RWPE1 (cell line): ENCODE measurements at regions not wholly inside any gene's neighbourhood (a gene's known extent, or its start where the extent isn't known, plus 50 kb on each side); places are given as distances from the start of the nearest gene placed in this dataset.

Experiments used
- CTCF ChIA-PET: fragments of 350-600 bp; sonication (Branson Sonifier 250); formaldehyde crosslinking; extraction: SDS; loops from one replicate; lab custom pipeline; 2021; lab: Yijun Ruan, JAX
- POLR2A ChIA-PET: fragments of 400-600 bp; formaldehyde crosslinking; extraction: SDS; loops from one replicate; lab custom pipeline; 2020; ENCODE audit warnings: antibody characterized with exemption; ENCODE audit not compliant: low non-redundant PET; lab: Yijun Ruan, JAX
- DNase-seq: peaks from one replicate; pipeline ENCODE4 v3.0.0; 2012; ENCODE audit warnings: low spot score
- H3K27ac ChIP-seq: fragments of 450-650 bp; 2 replicates; pipeline ENCODE4 v1.5.1; 2017
- TF ChIP-seq, protein P1 (sequence below): fragments of 450-650 bp; conservative IDR thresholded peaks from 2 replicates; pipeline ENCODE4 v1.5.1; 2017; ENCODE audit warnings: low read depth, mild to moderate bottlenecking

- CTCF ChIA-PET = no interaction called here
Measured at GRCh38 chrX:121231566-121232358, 184.4 kb downstream of the GLUD2 start.

GRCh38 chrX:121236040-121236439 lies 188.6 kb downstream of the GLUD2 start:
- POLR2A ChIA-PET = no interaction called here
- no peak overlapping the region for H3K27ac ChIP-seq
- CTCF ChIA-PET = interaction anchor here (0.6 kb wide), 1 partner anchor 12 kb away, joined by 3 read pairs; no protein-coding TSS in a partner anchor
- TF ChIP-seq, protein P1, sequence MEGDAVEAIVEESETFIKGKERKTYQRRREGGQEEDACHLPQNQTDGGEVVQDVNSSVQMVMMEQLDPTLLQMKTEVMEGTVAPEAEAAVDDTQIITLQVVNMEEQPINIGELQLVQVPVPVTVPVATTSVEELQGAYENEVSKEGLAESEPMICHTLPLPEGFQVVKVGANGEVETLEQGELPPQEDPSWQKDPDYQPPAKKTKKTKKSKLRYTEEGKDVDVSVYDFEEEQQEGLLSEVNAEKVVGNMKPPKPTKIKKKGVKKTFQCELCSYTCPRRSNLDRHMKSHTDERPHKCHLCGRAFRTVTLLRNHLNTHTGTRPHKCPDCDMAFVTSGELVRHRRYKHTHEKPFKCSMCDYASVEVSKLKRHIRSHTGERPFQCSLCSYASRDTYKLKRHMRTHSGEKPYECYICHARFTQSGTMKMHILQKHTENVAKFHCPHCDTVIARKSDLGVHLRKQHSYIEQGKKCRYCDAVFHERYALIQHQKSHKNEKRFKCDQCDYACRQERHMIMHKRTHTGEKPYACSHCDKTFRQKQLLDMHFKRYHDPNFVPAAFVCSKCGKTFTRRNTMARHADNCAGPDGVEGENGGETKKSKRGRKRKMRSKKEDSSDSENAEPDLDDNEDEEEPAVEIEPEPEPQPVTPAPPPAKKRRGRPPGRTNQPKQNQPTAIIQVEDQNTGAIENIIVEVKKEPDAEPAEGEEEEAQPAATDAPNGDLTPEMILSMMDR = no peak
- no peak for DNase-seq

More at GRCh38 chrX:121231566-121232358, 184.4 kb downstream of the GLUD2 start:
- no peak for DNase-seq
- TF ChIP-seq, protein P1 = no peak
- no peak overlapping the region for H3K27ac ChIP-seq
- POLR2A ChIA-PET = no interaction called here

DNA sequence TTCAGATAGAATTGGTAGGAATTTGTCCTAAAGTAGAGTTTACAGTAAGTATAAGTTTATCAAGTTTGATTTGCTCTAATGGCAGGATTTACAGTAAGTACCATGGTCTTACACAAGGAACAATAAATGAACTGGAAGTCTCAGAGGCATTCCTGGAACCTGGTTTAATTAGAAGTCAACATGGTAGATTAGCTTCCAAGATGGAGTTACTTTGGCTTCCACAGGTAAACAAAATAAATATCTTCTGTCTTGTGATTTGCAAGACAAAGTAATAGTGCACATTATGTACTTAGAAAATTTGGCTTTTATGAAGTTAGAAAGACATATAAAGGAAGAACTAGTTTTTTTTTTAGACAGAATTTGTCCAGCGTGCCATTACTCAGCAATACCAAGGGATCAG lies 190.7 kb downstream of the GLUD2 start:
- TF ChIP-seq, protein P1 = no peak
- ChIA-PET CTCF (no interaction called here), POLR2A (no interaction called here)
- no peak overlapping the region for H3K27ac ChIP-seq
- no peak for DNase-seq

- CTCF ChIA-PET = no interaction called here
- no peak overlapping the region for H3K27ac ChIP-seq
- POLR2A ChIA-PET = no interaction called here
- TF ChIP-seq, protein P1 = no peak
- no peak for DNase-seq
Measured at GRCh38 chrX:121244511-121244910, 197.1 kb downstream of the GLUD2 start.

GRCh38 chrX:121245763-121246162 lies 198.4 kb downstream of the GLUD2 start:
- H3K27ac ChIP-seq = no peak overlapping the region
- no peak for DNase-seq
- ChIA-PET CTCF (no interaction called here), POLR2A (no interaction called here)
- TF ChIP-seq, protein P1 = no peak

GRCh38 chrX:121254336-121254735 lies 206.9 kb downstream of the GLUD2 start:
- CTCF ChIA-PET = no interaction called here
- TF ChIP-seq, protein P1 = no peak
- POLR2A ChIA-PET = no interaction called here

More at GRCh38 chrX:121254336-121254735, 206.9 kb downstream of the GLUD2 start:
- no peak for DNase-seq
- no peak overlapping the region for H3K27ac ChIP-seq
